GM12873 (cell line): ENCODE measurements at regions not wholly inside any gene's neighbourhood (a gene's known extent, or its start where the extent isn't known, plus 50 kb on each side); places are given as distances from the start of the nearest gene placed in this dataset.

Source experiments
- TF ChIP-seq, protein P1 (sequence below): IDR thresholded peaks from 2 replicates; pipeline ENCODE4 v1.5.1; 2012; ENCODE audit warnings: low read depth, mild to moderate bottlenecking, moderate library complexity, low read length, control low read depth; ENCODE audit not compliant: insufficient read depth; ENCODE audit errors: missing control alignments

- TF ChIP-seq, protein P1, sequence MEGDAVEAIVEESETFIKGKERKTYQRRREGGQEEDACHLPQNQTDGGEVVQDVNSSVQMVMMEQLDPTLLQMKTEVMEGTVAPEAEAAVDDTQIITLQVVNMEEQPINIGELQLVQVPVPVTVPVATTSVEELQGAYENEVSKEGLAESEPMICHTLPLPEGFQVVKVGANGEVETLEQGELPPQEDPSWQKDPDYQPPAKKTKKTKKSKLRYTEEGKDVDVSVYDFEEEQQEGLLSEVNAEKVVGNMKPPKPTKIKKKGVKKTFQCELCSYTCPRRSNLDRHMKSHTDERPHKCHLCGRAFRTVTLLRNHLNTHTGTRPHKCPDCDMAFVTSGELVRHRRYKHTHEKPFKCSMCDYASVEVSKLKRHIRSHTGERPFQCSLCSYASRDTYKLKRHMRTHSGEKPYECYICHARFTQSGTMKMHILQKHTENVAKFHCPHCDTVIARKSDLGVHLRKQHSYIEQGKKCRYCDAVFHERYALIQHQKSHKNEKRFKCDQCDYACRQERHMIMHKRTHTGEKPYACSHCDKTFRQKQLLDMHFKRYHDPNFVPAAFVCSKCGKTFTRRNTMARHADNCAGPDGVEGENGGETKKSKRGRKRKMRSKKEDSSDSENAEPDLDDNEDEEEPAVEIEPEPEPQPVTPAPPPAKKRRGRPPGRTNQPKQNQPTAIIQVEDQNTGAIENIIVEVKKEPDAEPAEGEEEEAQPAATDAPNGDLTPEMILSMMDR: no peak
These were observed 1048.4 kb downstream of the NLGN4X start for GRCh38 chrX:5180135-5180741.

- TF ChIP-seq, protein P1: no peak
These were observed 1051.9 kb downstream of the NLGN4X start for GRCh38 chrX:5176766-5177165.

DNA sequence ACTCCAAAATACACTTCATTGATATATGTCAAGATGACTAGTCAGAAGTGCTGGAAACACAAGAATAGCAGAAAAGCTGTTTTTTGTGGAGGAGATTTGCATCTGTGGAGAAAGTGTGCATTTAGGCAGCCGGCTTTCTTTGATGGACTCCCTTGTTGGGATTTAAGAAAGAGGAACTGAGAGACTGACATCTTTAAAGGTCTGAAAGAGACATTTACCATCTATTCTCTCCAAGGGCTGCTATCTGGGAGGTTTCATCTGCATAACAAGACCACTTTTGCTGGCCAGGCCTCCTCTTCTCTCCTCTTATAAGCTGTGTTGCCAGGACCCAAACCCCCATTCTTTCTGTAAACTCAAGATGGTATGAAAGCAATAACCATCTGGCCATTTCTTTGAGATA lies 1065.0 kb downstream of the NLGN4X start:
- TF ChIP-seq, protein P1: no peak

DNA sequence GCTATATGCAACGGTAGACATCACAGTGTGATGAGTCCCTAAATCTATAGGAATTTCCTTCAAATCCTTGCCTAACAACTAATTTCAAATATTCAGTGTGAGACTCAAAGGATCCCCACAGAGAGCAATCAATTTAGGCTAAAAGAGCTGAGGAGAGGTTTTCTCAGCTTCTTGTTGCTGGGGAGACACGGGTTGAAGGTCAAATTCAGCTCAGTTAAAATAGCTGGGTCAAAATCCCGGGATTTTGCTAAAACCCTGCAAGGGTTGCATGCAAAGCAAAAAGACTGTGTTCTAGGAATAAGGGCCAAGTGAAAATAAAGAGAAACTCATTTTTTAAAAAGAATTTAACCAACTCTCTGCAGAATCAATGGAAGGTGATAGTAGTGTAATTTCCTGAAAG lies 1073.4 kb downstream of the NLGN4X start:
- TF ChIP-seq, protein P1: no peak

GRCh38 chrX:5145957-5146356 lies 1082.7 kb downstream of the NLGN4X start:
- TF ChIP-seq, protein P1: no peak

GRCh38 chrX:5142644-5143043 lies 1086.0 kb downstream of the NLGN4X start:
- TF ChIP-seq, protein P1: no peak

DNA sequence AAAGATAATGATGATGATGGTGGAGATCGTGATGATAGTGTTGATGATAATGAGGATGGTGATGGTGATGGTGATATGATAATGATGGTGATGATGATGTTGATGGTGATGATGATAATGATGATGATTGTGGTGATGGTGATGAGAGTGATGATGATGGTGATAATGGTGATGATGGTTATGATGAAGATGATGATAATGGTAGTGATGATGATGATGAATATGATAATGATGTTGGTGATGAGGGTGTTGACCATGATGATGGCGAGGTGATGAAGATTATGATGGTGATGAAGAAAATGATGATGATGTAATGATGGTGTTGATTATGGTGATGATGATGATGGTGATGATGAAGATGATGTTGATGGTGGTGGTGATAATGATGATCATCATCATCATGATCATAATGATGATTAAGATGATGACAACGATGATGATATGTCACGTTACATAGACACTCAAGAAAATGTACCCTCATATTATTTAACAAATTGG lies 1106.4 kb downstream of the NLGN4X start:
- TF ChIP-seq, protein P1: no peak
